Type B pancreatic cell (in vitro differentiated cells): ENCODE measurements at regions not wholly inside any gene's neighbourhood (a gene's known extent, or its start where the extent isn't known, plus 50 kb on each side); places are given as distances from the start of the nearest gene placed in this dataset.
A peak's percentile ranks its signal among the peaks of the same experiment; 100 is the strongest.
"Not testable (repeated sequence)": the region's sequence is repeated elsewhere in the genome, so short reads cannot be mapped to it uniquely, and the experiment has no call there.

Experiments used
- DNase-seq: peaks from one replicate; pipeline ENCODE4 v3.0.0; 2021; ENCODE audit warnings: mixed read lengths; ENCODE audit not compliant: unreplicated experiment; ENCODE audit errors: extremely low spot score
- H3K27ac Mint-ChIP-seq: 2 replicates; pipeline ENCODE4 v1.8.0; 2021; ENCODE audit warnings: mild to moderate bottlenecking, mixed read lengths
- H3K27me3 Mint-ChIP-seq: 2 replicates; pipeline ENCODE4 v1.8.0; 2021; ENCODE audit warnings: mixed read lengths
- H3K36me3 Mint-ChIP-seq: 2 replicates; pipeline ENCODE4 v1.8.0; 2021; ENCODE audit warnings: mixed read lengths
- H3K4me1 Mint-ChIP-seq: one replicate; pipeline ENCODE4 v1.8.0; 2021; ENCODE audit warnings: mixed read lengths; ENCODE audit not compliant: unreplicated experiment
- H3K4me3 Mint-ChIP-seq: 2 replicates; pipeline ENCODE4 v1.8.0; 2021; ENCODE audit warnings: mild to moderate bottlenecking, mixed read lengths
- H3K9me3 Mint-ChIP-seq: 2 replicates; pipeline ENCODE4 v1.8.0; 2021; ENCODE audit warnings: mixed read lengths
- TF ChIP-seq, protein P1 (sequence below): fragments of 200-600 bp; sonication (generic); conservative IDR thresholded peaks from 2 replicates; pipeline ENCODE4 v1.5.0; 2021; ENCODE audit warnings: antibody characterized with exemption, mild to moderate bottlenecking

GRCh38 chr16:26856271-26856670 lies 210.5 kb upstream of the C16orf82 start:
- peaks cover 12% of the 10 kb centered on the region for H3K9me3 Mint-ChIP-seq
- no peak for DNase-seq
- no peak overlapping the region for H3K4me3 Mint-ChIP-seq
- peaks cover 5% of the 10 kb centered on the region for H3K27me3 Mint-ChIP-seq
- no peaks in the 10 kb centered on the region for H3K36me3 Mint-ChIP-seq
- no peaks in the 10 kb centered on the region for H3K4me1 Mint-ChIP-seq
- no peak overlapping the region for H3K27ac Mint-ChIP-seq
- TF ChIP-seq, protein P1, sequence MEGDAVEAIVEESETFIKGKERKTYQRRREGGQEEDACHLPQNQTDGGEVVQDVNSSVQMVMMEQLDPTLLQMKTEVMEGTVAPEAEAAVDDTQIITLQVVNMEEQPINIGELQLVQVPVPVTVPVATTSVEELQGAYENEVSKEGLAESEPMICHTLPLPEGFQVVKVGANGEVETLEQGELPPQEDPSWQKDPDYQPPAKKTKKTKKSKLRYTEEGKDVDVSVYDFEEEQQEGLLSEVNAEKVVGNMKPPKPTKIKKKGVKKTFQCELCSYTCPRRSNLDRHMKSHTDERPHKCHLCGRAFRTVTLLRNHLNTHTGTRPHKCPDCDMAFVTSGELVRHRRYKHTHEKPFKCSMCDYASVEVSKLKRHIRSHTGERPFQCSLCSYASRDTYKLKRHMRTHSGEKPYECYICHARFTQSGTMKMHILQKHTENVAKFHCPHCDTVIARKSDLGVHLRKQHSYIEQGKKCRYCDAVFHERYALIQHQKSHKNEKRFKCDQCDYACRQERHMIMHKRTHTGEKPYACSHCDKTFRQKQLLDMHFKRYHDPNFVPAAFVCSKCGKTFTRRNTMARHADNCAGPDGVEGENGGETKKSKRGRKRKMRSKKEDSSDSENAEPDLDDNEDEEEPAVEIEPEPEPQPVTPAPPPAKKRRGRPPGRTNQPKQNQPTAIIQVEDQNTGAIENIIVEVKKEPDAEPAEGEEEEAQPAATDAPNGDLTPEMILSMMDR = no peak

GRCh38 chr16:26856791-26857190 lies 209.9 kb upstream of the C16orf82 start:
- Mint-ChIP-seq H3K4me1 (no peaks in the 10 kb centered on the region), H3K4me3 (no peak overlapping the region), H3K27ac (no peak overlapping the region), H3K36me3 (no peaks in the 10 kb centered on the region), H3K27me3 (peaks cover 5% of the 10 kb centered on the region), H3K9me3 (peaks cover 14% of the 10 kb centered on the region)
- no peak for DNase-seq
- TF ChIP-seq, protein P1 = no peak

DNA sequence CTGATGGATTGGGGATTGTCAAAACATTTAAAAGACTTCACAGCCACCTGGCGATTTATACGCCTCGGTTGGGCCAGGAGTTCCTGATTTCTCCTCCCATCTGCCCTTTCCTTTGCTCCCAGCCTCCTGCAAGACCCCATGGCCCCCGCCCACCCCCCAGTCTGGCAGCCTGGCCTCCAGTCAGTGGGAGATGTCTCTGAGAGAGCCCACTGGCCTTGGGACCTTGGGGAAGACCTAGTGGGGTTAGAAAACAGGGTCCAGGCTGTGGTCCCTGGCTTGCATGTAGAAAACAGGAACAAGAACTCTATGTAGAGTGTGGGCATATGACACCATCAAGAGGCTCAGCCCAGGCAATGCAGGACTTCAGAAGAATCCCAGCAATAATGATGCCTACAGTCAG lies 209.4 kb upstream of the C16orf82 start:
- H3K4me1 Mint-ChIP-seq = no peaks in the 10 kb centered on the region
- H3K4me3 Mint-ChIP-seq = no peak overlapping the region
- TF ChIP-seq, protein P1 = no peak
- DNase-seq = no peak
- H3K27me3 Mint-ChIP-seq = peaks cover 5% of the 10 kb centered on the region
- no peaks in the 10 kb centered on the region for H3K36me3 Mint-ChIP-seq
- no peak overlapping the region for H3K27ac Mint-ChIP-seq
- peaks cover 14% of the 10 kb centered on the region for H3K9me3 Mint-ChIP-seq

DNA sequence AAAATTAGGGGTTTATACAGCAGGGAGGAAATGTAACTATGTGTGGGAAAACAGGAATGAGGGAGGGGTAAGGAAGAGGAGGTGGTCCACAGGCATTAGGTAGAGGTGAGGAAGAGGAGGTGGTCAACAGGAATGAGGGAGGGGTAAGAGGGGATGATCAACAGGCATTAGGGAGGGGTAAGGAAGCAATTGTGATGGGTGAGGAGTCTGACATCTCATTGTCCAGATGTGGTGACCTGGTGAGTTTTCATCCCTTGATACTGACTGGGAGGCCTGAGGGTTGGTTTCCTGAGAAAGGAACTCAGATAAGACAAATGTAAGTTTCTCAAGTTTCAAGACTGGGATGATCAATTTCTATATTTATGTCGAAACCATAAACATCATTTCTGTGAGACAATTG lies 206.2 kb upstream of the C16orf82 start:
- DNase-seq = peak; percentile 4
- Mint-ChIP-seq H3K27me3 (no peaks in the 10 kb centered on the region), H3K4me1 (no peaks in the 10 kb centered on the region), H3K36me3 (no peaks in the 10 kb centered on the region), H3K27ac (no peak overlapping the region), H3K9me3 (peaks cover 14% of the 10 kb centered on the region), H3K4me3 (no peak overlapping the region)
- TF ChIP-seq, protein P1 = no peak

DNA sequence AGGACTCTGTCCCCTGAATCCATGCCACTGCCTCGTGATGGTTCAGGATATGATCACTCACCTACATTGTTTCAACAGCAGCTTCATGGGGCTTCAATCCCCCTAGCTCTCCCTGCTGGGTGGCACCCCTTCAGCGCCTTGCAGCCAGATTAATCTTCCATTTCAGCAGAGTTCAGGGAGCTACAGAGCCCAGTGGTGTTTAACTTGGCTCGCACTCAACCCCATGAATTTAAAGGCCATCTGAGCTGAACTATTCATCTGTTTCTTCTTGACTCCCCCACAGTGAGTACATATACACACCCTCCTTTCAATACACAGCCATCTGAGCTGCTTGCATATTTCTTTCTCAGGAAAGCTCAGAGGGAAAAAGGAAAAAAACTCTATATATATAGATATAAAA lies 202.8 kb upstream of the C16orf82 start:
- H3K4me3 Mint-ChIP-seq = no peak overlapping the region
- H3K27me3 Mint-ChIP-seq = peaks cover 5% of the 10 kb centered on the region
- TF ChIP-seq, protein P1 = no peak
- H3K9me3 Mint-ChIP-seq = peaks cover 14% of the 10 kb centered on the region
- no peak for DNase-seq
- no peak overlapping the region for H3K27ac Mint-ChIP-seq
- no peaks in the 10 kb centered on the region for H3K36me3 Mint-ChIP-seq
- no peaks in the 10 kb centered on the region for H3K4me1 Mint-ChIP-seq

DNA sequence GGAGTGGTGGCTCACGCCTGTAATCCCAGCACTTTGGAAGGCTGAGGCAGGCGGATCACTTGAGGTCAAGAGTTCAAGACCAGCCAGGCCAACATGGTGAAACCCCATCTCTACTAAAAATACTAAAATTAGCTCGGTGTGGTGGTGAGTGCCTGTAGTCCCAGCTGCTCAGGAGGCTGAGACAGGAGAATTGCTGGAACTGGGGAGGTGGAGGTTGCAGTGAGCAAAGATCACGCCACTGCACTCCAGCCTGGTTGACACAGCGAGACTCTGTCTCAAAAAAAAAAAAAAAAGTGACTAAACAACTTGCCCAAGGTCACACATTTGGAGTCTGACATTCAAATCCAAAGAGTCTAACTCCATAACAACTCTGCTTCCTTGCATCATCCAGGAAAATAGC lies 192.4 kb upstream of the C16orf82 start:
- not testable (repeated sequence) for H3K4me1 Mint-ChIP-seq

More for the DNA sequence above, 192.4 kb upstream of the C16orf82 start:
- H3K9me3 Mint-ChIP-seq, H3K27ac Mint-ChIP-seq, H3K4me3 Mint-ChIP-seq, H3K27me3 Mint-ChIP-seq, H3K36me3 Mint-ChIP-seq, DNase-seq: not testable (repeated sequence)
